ENCODE measurements at regions not wholly inside any gene's neighbourhood (a gene's known extent, or its start where the extent isn't known, plus 50 kb on each side); places are given as distances from the start of the nearest gene placed in this dataset.

- no peak for DNase-seq
These were observed 294.8 kb downstream of the CDC5L start for GRCh38 chr6:44682280-44682679.

GRCh38 chr6:44682987-44683779 is 295.7 kb downstream of the CDC5L start:
- no peak for DNase-seq

DNA sequence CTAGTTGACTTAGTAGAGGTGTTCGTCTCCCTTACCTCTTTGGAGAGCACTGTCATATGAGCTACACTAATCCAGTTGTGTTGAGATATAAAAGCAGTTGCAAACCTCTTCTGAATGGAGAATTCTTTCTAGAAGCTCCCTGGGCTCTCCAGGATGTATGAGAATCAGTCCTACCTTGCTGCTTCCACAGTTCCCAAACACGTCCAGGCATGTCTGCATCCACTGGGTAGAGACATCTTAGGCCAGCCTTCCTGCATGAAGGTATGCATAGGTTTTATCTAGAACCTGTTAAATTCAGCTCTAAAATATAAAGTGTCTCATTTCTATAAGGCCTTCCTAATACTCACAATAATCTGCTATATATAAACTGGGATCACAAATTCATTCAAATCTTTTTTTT is 297.7 kb downstream of the CDC5L start:
- DNase-seq, result no peak

- peak; percentile 92 for DNase-seq
These were observed 308.6 kb downstream of the CDC5L start for GRCh38 chr6:44696099-44696498.

DNA sequence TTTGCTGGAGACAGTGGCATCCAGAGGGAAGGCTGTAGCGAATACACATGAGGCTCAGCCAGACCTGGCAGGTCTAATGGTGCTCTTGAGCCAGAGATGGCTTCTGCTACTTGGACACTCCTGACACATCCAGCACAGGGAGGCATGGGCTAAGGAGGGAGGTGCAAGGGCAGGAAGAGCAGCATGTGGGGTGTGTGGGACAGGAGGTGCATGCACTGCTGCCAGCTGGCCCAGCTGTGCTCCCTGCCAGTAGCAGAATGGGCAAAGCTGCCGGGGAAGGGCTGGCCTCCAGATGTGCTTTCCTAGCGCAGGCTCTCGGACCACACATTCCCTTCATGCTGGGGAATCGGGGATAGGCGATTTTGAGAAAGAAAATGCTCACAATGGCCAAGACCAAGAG is 309.2 kb downstream of the CDC5L start:
- no peak for DNase-seq

DNA sequence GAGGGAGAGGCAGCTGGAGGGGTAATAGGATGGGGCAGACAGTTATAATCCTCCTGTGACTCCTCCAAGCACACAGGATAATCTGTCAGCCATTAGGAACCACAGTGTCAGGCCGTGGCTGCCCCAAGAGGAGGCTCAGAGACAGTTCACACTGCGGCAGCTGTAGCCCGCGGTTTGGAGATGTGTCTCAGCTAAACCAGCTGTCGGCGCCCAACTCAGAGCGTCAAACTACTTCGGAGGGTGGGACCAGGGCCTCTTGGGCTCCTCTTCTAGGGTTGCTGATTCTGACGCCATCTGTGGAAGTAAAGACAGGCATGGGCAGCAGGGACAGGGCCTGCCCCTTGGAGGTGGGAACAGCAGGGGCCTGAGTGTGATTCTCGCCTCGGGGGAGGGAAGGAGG is 309.8 kb downstream of the CDC5L start:
- peak; percentile 90 for DNase-seq

DNA sequence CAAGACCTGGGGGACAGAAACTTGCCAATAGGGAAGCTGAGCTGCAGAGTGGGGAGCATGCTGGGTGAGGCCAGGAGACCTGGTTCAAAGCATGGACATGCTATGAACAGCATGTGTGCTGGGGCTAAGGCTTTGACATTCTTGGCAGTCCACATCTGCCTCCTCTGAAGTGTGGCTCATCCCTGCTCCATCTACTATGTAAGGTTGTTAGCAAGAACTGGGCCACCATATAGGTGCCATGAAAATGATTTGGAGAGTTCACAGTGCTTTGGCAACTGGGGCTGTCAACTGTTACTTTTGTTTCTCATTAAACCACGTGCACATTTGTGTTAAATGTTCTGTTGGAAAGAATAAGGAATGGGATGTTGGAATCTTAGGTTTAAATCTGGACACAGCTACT is 311.1 kb downstream of the CDC5L start:
- DNase-seq, result no peak

DNA sequence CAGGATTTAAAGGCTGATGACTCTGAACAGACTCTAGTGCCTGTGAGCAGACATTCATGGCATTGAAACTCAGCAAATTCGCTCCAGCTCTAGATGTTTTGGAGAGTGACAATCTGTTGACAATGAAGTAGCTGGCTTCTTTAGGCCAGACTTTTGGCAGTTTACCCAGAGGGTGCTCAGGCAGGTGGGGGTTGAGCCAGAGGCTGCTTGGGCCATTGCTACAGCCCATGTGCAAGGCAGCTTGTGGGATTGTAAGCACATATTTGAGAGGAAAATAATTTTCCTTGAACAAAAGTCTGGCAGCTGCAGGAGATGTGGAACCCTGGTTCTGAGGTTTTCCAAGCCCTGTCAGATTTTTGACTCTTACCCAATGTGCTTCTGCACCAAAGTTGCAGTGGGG is 311.6 kb downstream of the CDC5L start:
- DNase-seq, result peak; percentile 78

DNA sequence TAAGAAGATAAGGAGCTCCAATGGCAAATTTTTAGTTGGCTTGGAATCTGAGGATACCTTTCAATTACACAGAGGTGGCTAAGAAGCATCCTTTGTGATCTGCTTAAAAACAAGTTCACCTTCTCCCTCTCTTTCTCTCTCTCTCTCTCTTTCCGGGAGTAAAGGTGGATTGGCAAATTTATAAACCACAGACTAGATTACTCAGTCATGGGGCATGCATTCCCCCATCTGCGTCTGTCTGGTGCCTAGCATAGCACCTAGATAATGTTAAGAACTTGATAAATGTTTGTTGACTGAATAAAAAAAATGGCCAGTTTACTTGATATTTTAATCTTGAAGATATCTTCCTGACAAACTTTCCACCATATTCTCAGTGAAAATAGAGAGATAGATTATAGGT is 312.3 kb downstream of the CDC5L start:
- DNase-seq, result no peak

DNA sequence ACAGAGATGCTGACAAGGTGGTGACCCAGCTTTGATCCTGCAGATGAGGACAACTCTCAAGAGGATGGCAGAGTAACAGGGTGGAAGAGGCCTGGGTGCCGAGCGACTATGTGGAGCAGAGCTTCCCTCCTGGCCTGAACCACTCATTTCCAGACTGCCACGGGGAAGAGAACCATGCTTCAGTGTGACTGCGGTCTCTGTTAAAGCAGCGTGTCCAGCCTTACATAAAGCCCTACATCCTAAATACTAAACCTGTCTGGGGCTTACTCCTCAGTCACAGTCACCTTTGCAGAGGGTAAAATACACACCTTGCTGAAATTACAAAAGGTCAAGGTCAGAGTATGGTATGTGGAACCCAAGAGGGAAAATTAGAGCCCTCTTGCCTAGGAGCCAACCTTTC is 312.9 kb downstream of the CDC5L start:
- DNase-seq, result no peak

- no peak for DNase-seq
These were observed 313.6 kb downstream of the CDC5L start for GRCh38 chr6:44701038-44701636.

DNA sequence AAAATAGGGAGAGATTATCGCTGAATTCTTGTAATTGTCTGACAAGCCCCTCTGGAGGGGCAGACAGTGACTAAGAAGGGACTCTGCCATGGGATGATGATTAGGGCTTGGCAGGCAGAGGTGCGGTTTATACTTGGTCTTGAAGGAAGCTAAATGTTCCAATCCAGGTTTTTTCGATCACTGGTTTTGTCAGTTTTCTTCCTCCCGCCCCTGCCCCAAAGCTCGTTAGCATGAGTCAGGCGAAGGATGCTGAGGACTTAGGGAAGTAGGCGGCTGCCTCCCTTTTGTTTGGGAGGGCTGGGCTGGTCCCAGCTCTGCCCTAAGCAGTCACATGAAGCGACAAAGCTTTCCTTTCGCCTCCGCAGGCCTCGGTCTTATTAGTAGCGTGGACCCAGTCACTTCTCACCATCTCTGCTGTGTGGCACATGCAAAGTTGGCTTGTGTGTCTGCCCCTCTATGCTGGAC is 314.2 kb downstream of the CDC5L start:
- peak; percentile 94 for DNase-seq

DNA sequence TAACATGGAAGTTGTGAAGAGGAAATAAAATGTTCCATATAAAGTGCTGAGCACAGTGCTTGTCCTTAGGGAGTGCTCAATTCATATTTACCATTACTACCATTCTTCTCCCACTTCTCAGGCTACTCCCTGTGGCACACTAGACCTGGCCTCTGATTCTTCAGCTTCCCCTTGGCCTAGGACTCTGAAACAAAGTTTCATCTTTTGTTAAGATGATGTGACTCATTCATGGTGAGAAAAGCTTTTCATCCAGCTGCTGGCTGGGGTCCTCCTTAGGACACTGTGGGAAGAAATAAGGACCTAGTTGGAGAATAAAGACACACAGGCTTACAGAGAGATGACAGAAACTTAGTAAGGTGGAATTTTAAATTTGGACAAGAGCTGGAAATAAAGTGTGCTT is 314.8 kb downstream of the CDC5L start:
- DNase-seq, result peak; percentile 46

GRCh38 chr6:44704240-44705150 is 317.0 kb downstream of the CDC5L start:
- DNase-seq, result no peak

- DNase-seq, result no peak
These were observed 318.1 kb downstream of the CDC5L start for GRCh38 chr6:44705596-44705995.

GRCh38 chr6:44706011-44706410 is 318.5 kb downstream of the CDC5L start:
- no peak for DNase-seq

- DNase-seq, result no peak
These were observed 320.7 kb downstream of the CDC5L start for GRCh38 chr6:44708208-44708607.

DNA sequence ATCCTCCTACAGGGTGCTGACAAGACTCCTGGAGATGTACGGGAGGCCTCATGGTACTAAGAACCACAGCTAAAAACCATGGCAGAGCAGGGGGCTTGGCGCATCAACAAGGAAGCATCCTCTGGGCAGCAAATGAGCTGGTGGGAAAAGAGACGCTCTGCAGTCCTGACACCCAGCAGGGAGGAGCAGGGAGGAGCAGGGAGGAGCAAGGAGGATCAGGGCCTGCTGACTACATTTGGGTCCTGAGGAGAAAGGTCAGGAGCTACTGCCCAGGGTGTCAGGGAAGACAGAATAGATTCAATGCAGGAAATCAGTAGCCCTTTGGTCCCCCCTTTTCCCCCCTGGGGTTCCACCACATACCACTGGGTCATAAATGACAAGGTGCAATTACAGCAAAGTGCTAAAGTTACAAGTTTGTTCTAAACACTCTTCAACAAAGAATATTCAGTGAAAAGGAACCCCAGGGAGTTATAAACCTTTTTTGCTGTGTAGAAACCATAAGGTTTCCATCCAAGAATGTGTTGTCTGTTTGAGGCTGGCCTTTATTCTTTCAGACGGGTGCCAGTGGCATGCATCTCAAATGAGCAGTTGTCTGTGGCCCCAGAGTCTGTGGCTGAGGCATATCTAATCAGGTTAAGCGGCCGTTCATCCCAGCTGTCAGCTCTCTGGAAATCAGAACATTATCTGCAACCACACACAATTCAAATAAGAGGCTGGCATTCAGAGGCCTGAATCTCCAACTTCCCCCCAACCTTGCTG is 325.0 kb downstream of the CDC5L start:
- DNase-seq, result no peak

DNA sequence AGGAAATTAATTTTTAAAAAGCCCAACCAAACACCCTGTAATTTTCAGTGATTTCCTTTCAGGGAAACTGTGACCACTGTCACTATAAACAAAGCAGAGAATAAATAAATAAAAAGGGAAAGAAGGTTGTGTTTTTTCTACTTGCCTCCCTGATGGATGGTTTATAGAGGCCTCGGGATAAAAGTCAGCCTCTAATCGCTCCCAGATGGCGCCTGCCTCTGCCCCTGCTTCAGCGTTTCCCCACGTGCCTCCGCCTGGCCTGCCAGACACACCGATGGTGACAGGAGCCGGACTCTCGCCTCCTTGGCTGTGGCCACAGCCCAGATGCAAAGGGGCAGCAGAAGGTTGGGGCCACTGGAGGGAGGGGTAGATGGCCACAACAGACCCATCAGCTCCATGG is 327.7 kb downstream of the CDC5L start:
- peak; percentile 63 for DNase-seq

GRCh38 chr6:44715925-44716324 is 328.4 kb downstream of the CDC5L start:
- no peak for DNase-seq

DNA sequence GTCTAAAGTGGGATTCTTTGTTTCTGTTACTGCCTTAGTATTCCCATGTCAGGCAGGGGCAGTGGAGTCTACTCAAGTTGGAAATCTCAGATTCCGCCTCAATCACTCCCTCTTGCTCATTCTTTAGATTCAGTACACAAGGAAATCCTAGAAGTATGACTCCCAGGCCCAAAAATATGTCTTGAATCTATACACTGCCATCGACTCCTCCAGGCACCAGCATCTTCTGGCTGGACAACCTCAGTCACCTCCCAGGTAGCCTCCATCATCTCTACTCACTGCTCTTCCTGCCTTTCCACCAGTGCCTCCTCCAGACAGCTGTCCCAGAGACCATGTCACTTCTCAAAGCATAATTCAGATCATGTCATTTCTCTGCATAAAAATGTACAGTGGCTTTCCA is 329.9 kb downstream of the CDC5L start:
- DNase-seq, result no peak

DNA sequence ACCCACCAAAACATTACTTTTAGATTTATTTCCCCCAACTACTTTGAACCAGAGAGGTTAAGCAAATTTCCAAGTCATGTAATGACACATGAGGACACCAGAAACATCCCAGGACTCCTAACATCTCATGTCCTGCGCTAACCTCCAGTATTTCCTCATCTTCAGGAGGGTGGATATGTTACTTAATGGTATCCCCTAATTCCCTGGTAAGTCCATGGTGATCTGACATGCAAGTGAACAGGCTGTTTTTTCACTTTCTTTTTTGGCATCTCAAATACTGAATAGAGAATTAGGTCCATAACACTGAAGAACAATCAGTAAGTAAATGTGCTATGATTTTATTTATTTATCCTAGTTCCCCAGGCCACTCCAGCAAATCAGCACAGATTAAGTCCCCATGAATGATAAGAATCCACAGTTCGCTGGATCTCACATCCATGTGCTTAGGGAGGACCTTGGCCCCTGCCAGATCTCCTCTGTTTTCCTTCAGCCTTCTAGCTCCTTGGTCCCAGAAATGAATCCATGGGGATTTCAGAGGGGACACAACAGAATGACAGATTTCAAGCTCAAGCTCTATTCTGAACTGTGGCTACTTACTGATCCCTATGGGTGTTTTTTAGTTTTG is 334.6 kb downstream of the CDC5L start:
- DNase-seq, result no peak
